SK-N-SH (cell line): ENCODE measurements at regions not wholly inside any gene's neighbourhood (a gene's known extent, or its start where the extent isn't known, plus 50 kb on each side); places are given as distances from the start of the nearest gene placed in this dataset.

ENCODE experiments used
- CTCF ChIA-PET: fragments of 300-600, 350-600 bp; formaldehyde crosslinking; extraction: SDS; loops from one replicate; lab custom pipeline; 2021; lab: Yijun Ruan, JAX
- POLR2A ChIA-PET: fragments of 350-600 bp; sonication (Branson Sonifier 250); formaldehyde crosslinking; extraction: SDS; loops from one replicate; lab custom pipeline; 2020; ENCODE audit warnings: antibody characterized with exemption, inconsistent platforms; lab: Yijun Ruan, JAX
- DNase-seq: peaks from one replicate; pipeline ENCODE4 v3.0.0; 2012
- H2AFZ ChIP-seq: fragments of 200-600 bp; sonication (generic); 2 replicates; pipeline ENCODE4 v1.8.1; 2016; ENCODE audit warnings: antibody characterized with exemption, mild to moderate bottlenecking, low read depth
- H3F3A ChIP-seq: fragments of 200-600 bp; sonication (generic); replicated peaks from 2 replicates; pipeline ENCODE3; 2016; ENCODE audit warnings: antibody characterized with exemption, mild to moderate bottlenecking; ENCODE audit not compliant: insufficient read depth
- H3K27ac ChIP-seq, 2 experiments: fragments of 200-500 bp in 1 of 2; fragments of 200-600 bp in 1 of 2; sonication (Bioruptor generic) in 1 of 2; sonication (generic), shearing (Covaris generic) in 1 of 2; 2 replicates each; pipeline versions ENCODE4 v1.5.1 to v1.6.1; 2014 to 2016; ENCODE audit warnings: low read depth in 2 of 2, inconsistent platforms in 1 of 2, low read length in 1 of 2, mild to moderate bottlenecking in 1 of 2, mixed read lengths in 1 of 2
- H3K27me3 ChIP-seq: fragments of 200-600 bp; sonication (generic), shearing (Covaris generic); 2 replicates; pipeline ENCODE4 v1.6.1; 2016; ENCODE audit warnings: mixed run types; ENCODE audit not compliant: insufficient read depth
- H3K36me3 ChIP-seq, 2 experiments: fragments of 200-500 bp in 1 of 2; fragments of 200-600 bp in 1 of 2; sonication (Bioruptor generic) in 1 of 2; sonication (generic) in 1 of 2; replicated peaks in 1 of 2; 2 replicates each; pipeline versions ENCODE3 to v1.5.1; 2014 to 2016; ENCODE audit warnings: low read length in 1 of 2, mild to moderate bottlenecking in 1 of 2; ENCODE audit not compliant: insufficient read depth in 2 of 2, control insufficient read depth in 1 of 2
- H3K4me1 ChIP-seq, 2 experiments: fragments of 200-500 bp in 1 of 2; fragments of 200-600 bp in 1 of 2; sonication (Bioruptor generic) in 1 of 2; sonication (generic), shearing (Covaris generic) in 1 of 2; 2 replicates each; pipeline versions ENCODE4 v1.5.1 to v1.6.1; 2014 to 2016; ENCODE audit warnings: low read depth in 1 of 2, low read length in 1 of 2, mixed run types in 1 of 2; ENCODE audit not compliant: insufficient read depth in 2 of 2, control insufficient read depth in 1 of 2
- H3K4me2 ChIP-seq: fragments of 200-600 bp; sonication (generic), shearing (Covaris generic); 2 replicates; pipeline ENCODE4 v1.6.1; 2017; ENCODE audit warnings: mixed run types
- H3K4me3 ChIP-seq, 2 experiments: fragments of 200-500 bp in 1 of 2; fragments of 200-600 bp in 1 of 2; sonication (Bioruptor generic) in 1 of 2; sonication (generic), shearing (Covaris generic) in 1 of 2; 2 replicates each; pipeline versions ENCODE4 v1.5.1 to v1.8.1; 2014 to 2016; ENCODE audit warnings: low read depth in 2 of 2, inconsistent platforms in 1 of 2, low read length in 1 of 2, mild to moderate bottlenecking in 1 of 2, mixed read lengths in 1 of 2, moderate library complexity in 1 of 2
- H3K79me2 ChIP-seq: fragments of 200-600 bp; sonication (generic); 2 replicates; pipeline ENCODE4 v1.8.1; 2017; ENCODE audit warnings: mild to moderate bottlenecking; ENCODE audit not compliant: insufficient read depth
- H3K9ac ChIP-seq: fragments of 200-600 bp; sonication (generic); 2 replicates; pipeline ENCODE4 v1.6.1; 2017; ENCODE audit warnings: mixed run types
- H3K9me2 ChIP-seq: fragments of 200-600 bp; sonication (generic); 2 replicates; pipeline ENCODE4 v1.6.1; 2017; ENCODE audit warnings: mixed run types
- H3K9me3 ChIP-seq: fragments of 200-600 bp; sonication (generic); 2 replicates; pipeline ENCODE4 v1.6.1; 2017; ENCODE audit warnings: mixed run types, mild to moderate bottlenecking, moderate library complexity
- H4K20me1 ChIP-seq: fragments of 200-600 bp; sonication (generic); 2 replicates; pipeline ENCODE4 v1.6.1; 2017; ENCODE audit warnings: mild to moderate bottlenecking, mixed run types; ENCODE audit not compliant: insufficient read depth
- EP300 ChIP-seq, 2 experiments: IDR thresholded peaks; 2 replicates each; pipeline versions ENCODE4 v1.4.0 to v1.6.1; 2012; ENCODE audit warnings: borderline replicate concordance in 1 of 2, low read depth in 1 of 2, low read length in 1 of 2
- EZH2phosphoT487 ChIP-seq: fragments of 200-600 bp; sonication (generic); IDR thresholded peaks from 2 replicates; pipeline ENCODE4 v1.6.1; 2017; ENCODE audit warnings: low read depth, mixed run types, mild to moderate bottlenecking, antibody characterized with exemption, moderate library complexity, borderline replicate concordance
- FOXJ3 ChIP-seq: sonication (generic); formaldehyde crosslinking; IDR thresholded peaks from 2 replicates; pipeline ENCODE4 v1.5.1; 2020; ENCODE audit warnings: mild to moderate bottlenecking, missing genetic modification reagents
- FOXM1 ChIP-seq: IDR thresholded peaks from 2 replicates; pipeline ENCODE4 v1.4.0; 2012; ENCODE audit warnings: low read depth, mild to moderate bottlenecking
- GATA2 ChIP-seq: sonication (generic); formaldehyde crosslinking; IDR thresholded peaks from 2 replicates; pipeline ENCODE4 v1.5.0; 2020; ENCODE audit warnings: mild to moderate bottlenecking, missing genetic modification reagents
- JUND ChIP-seq: IDR thresholded peaks from 2 replicates; pipeline ENCODE4 v1.4.0; 2012
- MAX ChIP-seq: IDR thresholded peaks from 2 replicates; pipeline ENCODE4 v1.4.0; 2012; ENCODE audit warnings: low read depth
- MEF2A ChIP-seq: IDR thresholded peaks from 2 replicates; pipeline ENCODE4 v1.4.0; 2012; ENCODE audit warnings: low read depth, borderline replicate concordance
- MXI1 ChIP-seq: IDR thresholded peaks from 2 replicates; pipeline ENCODE4 v1.6.1; 2012; ENCODE audit warnings: mild to moderate bottlenecking, low read depth, low read length, improper control_type of control experiment
- NRF1 ChIP-seq: IDR thresholded peaks from 2 replicates; pipeline ENCODE4 v1.6.1; 2012; ENCODE audit warnings: low read depth, mild to moderate bottlenecking, low read length
- RCOR1 ChIP-seq: fragments of 150-350 bp; IDR thresholded peaks from 2 replicates; pipeline ENCODE4 v1.6.1; 2017; ENCODE audit warnings: antibody characterized with exemption, low read length
- RFX5 ChIP-seq: IDR thresholded peaks from 2 replicates; pipeline ENCODE4 v1.6.1; 2012; ENCODE audit warnings: mild to moderate bottlenecking, improper control_type of control experiment, low read length
- RXRA ChIP-seq: IDR thresholded peaks from 2 replicates; pipeline ENCODE4 v1.4.0; 2012; ENCODE audit warnings: low read depth, mild to moderate bottlenecking, borderline replicate concordance
- YY1 ChIP-seq: IDR thresholded peaks from 2 replicates; pipeline ENCODE4 v1.4.0; 2012; ENCODE audit warnings: low read depth, mild to moderate bottlenecking
- WGBS: methylation state at CpG from one replicate; pipeline ENCODE4 v1.1.6; 2017; ENCODE audit warnings: low lambda C conversion rate; 5-methylcytosine and 5-hydroxymethylcytosine counted together
- TF ChIP-seq, protein P1 (sequence below): fragments of 150-350 bp; IDR thresholded peaks from 2 replicates; pipeline ENCODE4 v1.6.1; 2017; ENCODE audit warnings: antibody characterized with exemption, low read length, low read depth, borderline replicate concordance
- TF ChIP-seq, protein P2 (sequence below): IDR thresholded peaks from 2 replicates; pipeline ENCODE4 v1.4.0; 2012; ENCODE audit warnings: low read depth, borderline replicate concordance
- TF ChIP-seq, protein P3 (sequence below): IDR thresholded peaks from 2 replicates; pipeline ENCODE4 v1.6.1; 2012; ENCODE audit warnings: mild to moderate bottlenecking, low read depth, low read length, moderate library complexity

- TF ChIP-seq, protein P1, sequence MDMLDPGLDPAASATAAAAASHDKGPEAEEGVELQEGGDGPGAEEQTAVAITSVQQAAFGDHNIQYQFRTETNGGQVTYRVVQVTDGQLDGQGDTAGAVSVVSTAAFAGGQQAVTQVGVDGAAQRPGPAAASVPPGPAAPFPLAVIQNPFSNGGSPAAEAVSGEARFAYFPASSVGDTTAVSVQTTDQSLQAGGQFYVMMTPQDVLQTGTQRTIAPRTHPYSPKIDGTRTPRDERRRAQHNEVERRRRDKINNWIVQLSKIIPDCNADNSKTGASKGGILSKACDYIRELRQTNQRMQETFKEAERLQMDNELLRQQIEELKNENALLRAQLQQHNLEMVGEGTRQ: no peak
- TF ChIP-seq, protein P2, sequence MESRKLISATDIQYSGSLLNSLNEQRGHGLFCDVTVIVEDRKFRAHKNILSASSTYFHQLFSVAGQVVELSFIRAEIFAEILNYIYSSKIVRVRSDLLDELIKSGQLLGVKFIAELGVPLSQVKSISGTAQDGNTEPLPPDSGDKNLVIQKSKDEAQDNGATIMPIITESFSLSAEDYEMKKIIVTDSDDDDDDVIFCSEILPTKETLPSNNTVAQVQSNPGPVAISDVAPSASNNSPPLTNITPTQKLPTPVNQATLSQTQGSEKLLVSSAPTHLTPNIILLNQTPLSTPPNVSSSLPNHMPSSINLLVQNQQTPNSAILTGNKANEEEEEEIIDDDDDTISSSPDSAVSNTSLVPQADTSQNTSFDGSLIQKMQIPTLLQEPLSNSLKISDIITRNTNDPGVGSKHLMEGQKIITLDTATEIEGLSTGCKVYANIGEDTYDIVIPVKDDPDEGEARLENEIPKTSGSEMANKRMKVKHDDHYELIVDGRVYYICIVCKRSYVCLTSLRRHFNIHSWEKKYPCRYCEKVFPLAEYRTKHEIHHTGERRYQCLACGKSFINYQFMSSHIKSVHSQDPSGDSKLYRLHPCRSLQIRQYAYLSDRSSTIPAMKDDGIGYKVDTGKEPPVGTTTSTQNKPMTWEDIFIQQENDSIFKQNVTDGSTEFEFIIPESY: no peak
- no peak for TF ChIP-seq MXI1
Measured at GRCh38 chr17:34527136-34527907, 52.1 kb upstream of the TMEM132E start (continued).

DNA sequence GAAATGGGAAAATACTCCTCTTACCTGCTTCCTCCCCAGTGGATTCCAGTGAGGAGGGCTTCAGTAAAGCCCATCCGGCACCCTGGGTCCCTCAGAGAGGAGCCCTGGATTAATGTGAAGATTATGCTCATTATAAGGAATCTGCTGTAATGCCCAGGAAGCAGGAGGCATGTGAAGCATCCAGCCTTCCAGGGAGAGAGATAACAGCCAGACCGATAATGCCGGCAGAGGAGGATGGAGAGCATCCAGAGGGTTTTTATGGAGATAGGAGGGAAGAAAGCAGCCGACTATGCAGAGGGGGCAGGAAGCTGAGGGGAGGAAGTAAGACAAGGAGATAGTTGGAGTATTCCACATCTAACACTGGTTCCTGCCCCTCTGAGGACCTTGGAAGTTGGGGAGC lies 53.7 kb upstream of the TMEM132E start:
- POLR2A ChIA-PET: no interaction called here
- no peaks in the 10 kb centered on the region for H3F3A ChIP-seq
- H3K4me1 ChIP-seq: peaks cover 0 to 3% of the 10 kb centered on the region in 2 experiments; a peak in 1 of 4 replicates
- TF ChIP-seq EP300 (IDR thresholded peaks at IDR 0.05; ENCODE audit: borderline replicate concordance in 1 of 2, low read depth in 1 of 2, low read length in 1 of 2) (0 out of 4 replicates have a peak, but pooled peaks of 1 of the 2 experiments have one; percentile 9), RFX5 (no peak), RCOR1 (no peak), GATA2 (CRISPR knock-in tag) (peak; percentile 24; the same call in 1 of the 2 replicates), NRF1 (no peak)
- no peaks in the 10 kb centered on the region for H3K36me3 ChIP-seq
- no peaks in the 10 kb centered on the region for H4K20me1 ChIP-seq
- no peak overlapping the region for H3K27ac ChIP-seq
- peak; percentile 44 for DNase-seq
- no peak overlapping the region for H3K4me3 ChIP-seq
- 15% methylated on average over 4 of the region's 4 CpGs for WGBS
- no peak overlapping the region for H3K4me2 ChIP-seq
- no peaks in the 10 kb centered on the region for H3K79me2 ChIP-seq
- H3K9me2 ChIP-seq: no peaks in the 10 kb centered on the region
- H3K9me3 ChIP-seq: no peaks in the 10 kb centered on the region
- H3K27me3 ChIP-seq: no peaks in the 10 kb centered on the region; the same call in 1 of the 2 replicates
- no peak overlapping the region for H3K9ac ChIP-seq
- CTCF ChIA-PET: interaction anchor here (0.6 to 2.6 kb wide), 6 partner anchors 10 to 594 kb away, joined by 3 to 13 read pairs (median 4); no protein-coding TSS in a partner anchor
- H2AFZ ChIP-seq: no peak overlapping the region

DNA sequence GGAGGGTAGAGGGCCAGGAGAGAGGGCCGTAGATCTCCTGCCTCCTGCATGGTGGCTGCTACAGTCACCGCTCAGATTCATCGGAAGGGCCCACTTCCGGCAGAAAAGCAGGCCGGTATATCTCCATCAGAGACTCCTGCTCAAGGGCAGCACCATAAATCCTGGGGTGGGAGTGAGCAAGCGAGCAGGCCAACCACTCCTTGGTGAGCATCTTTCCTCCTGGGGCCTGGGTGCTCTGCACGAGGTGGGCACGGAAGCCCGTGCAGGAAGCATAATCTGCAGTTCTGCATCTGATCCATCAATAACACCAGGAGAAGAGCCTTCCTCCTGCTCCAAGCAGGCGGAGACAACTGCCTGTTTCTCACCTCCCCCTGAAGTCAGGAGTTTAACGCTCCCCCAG lies 57.4 kb upstream of the TMEM132E start:
- Histone ChIP-seq H2AFZ (no peak overlapping the region), H3K4me2 (no peak overlapping the region), H3K79me2 (no peaks in the 10 kb centered on the region), H3F3A (no peaks in the 10 kb centered on the region), H3K27ac (no peak overlapping the region), H3K27me3 (no peaks in the 10 kb centered on the region; the same call in 1 of the 2 replicates), H3K9me3 (no peaks in the 10 kb centered on the region), H3K9me2 (no peaks in the 10 kb centered on the region), H3K36me3 (no peaks in the 10 kb centered on the region), H3K9ac (no peak overlapping the region), H3K4me3 (no peak overlapping the region), H3K4me1 (peaks cover 0 to 3% of the 10 kb centered on the region in 2 experiments; a peak in 1 of 4 replicates), H4K20me1 (no peaks in the 10 kb centered on the region)
- ChIA-PET CTCF (interaction anchor here (0.9 to 1.4 kb wide), 3 partner anchors 21 to 78 kb away, joined by 3 to 4 read pairs (median 3); no protein-coding TSS in a partner anchor), POLR2A (no interaction called here)
- no peak for DNase-seq
- WGBS: 67% methylated on average over 11 of the region's 11 CpGs
- no peak for TF ChIP-seq FOXM1
- no peak for TF ChIP-seq EP300 (IDR thresholded peaks at IDR 0.05; ENCODE audit: borderline replicate concordance in 1 of 2, low read depth in 1 of 2, low read length in 1 of 2)
- TF ChIP-seq MAX: no peak
- no peak for TF ChIP-seq YY1
- no peak for TF ChIP-seq MEF2A
- no peak for TF ChIP-seq JUND
- no peak for TF ChIP-seq EZH2phosphoT487
- no peak for TF ChIP-seq RXRA
- TF ChIP-seq RFX5: no peak
- no peak for TF ChIP-seq FOXJ3 (CRISPR knock-in tag)
- TF ChIP-seq, protein P3, sequence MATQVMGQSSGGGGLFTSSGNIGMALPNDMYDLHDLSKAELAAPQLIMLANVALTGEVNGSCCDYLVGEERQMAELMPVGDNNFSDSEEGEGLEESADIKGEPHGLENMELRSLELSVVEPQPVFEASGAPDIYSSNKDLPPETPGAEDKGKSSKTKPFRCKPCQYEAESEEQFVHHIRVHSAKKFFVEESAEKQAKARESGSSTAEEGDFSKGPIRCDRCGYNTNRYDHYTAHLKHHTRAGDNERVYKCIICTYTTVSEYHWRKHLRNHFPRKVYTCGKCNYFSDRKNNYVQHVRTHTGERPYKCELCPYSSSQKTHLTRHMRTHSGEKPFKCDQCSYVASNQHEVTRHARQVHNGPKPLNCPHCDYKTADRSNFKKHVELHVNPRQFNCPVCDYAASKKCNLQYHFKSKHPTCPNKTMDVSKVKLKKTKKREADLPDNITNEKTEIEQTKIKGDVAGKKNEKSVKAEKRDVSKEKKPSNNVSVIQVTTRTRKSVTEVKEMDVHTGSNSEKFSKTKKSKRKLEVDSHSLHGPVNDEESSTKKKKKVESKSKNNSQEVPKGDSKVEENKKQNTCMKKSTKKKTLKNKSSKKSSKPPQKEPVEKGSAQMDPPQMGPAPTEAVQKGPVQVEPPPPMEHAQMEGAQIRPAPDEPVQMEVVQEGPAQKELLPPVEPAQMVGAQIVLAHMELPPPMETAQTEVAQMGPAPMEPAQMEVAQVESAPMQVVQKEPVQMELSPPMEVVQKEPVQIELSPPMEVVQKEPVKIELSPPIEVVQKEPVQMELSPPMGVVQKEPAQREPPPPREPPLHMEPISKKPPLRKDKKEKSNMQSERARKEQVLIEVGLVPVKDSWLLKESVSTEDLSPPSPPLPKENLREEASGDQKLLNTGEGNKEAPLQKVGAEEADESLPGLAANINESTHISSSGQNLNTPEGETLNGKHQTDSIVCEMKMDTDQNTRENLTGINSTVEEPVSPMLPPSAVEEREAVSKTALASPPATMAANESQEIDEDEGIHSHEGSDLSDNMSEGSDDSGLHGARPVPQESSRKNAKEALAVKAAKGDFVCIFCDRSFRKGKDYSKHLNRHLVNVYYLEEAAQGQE: no peak
